ENCODE measurements at regions not wholly inside any gene's neighbourhood (a gene's known extent, or its start where the extent isn't known, plus 50 kb on each side); places are given as distances from the start of the nearest gene placed in this dataset.

DNA sequence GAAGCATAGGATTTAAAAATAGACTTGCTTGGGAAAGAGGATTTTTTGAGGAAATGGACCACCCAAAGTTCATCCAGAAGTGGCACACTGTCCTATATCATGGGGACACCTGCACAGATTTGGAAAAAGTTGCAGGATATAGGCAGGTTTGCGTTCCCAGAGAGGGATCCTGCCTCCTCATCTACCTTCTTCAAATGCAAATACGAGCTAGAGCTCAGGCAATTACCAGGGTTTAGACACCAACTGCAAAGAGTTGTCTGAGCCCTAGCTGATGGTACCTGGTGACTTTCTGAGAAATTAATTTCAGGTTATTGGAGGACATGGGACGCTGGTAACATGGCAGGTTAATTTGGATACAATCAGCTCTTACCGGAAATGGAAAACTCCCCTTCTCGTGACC is 423.7 kb upstream of the MTPN start:
- Histone ChIP-seq H3K27me3 (ENCODE audit: control insufficient read depth, insufficient read depth, low read length) (no peaks in the 10 kb centered on the region), H3K27ac (ENCODE audit: low read length) (no peak overlapping the region), H3K4me1 (ENCODE audit: control insufficient read depth, insufficient read depth, low read length) (no peaks in the 10 kb centered on the region), H3K9me3 (ENCODE audit: control insufficient read depth, insufficient read depth, low read depth, low read length) (no peaks in the 10 kb centered on the region), H3K36me3 (ENCODE audit: control insufficient read depth, insufficient read depth, low read length) (no peaks in the 10 kb centered on the region), H3K4me3 (ENCODE audit: low read depth in 2 of 2, low read length in 2 of 2) (no peak overlapping the region)
- POLR2A ChIA-PET = no interaction called here
- in situ Hi-C loops (cut with HindIII; ENCODE audit: low pct_unique_long_range_greater_than_20kb, low sequenced_read_pairs) (no loop called here), intact Hi-C loops (cut with micrococcal nuclease; ENCODE audit: unreplicated experiment) (no loop called here)
- DNase-seq (ENCODE audit: low read depth, low spot score) = no peak
- TF ChIP-seq, protein P1, sequence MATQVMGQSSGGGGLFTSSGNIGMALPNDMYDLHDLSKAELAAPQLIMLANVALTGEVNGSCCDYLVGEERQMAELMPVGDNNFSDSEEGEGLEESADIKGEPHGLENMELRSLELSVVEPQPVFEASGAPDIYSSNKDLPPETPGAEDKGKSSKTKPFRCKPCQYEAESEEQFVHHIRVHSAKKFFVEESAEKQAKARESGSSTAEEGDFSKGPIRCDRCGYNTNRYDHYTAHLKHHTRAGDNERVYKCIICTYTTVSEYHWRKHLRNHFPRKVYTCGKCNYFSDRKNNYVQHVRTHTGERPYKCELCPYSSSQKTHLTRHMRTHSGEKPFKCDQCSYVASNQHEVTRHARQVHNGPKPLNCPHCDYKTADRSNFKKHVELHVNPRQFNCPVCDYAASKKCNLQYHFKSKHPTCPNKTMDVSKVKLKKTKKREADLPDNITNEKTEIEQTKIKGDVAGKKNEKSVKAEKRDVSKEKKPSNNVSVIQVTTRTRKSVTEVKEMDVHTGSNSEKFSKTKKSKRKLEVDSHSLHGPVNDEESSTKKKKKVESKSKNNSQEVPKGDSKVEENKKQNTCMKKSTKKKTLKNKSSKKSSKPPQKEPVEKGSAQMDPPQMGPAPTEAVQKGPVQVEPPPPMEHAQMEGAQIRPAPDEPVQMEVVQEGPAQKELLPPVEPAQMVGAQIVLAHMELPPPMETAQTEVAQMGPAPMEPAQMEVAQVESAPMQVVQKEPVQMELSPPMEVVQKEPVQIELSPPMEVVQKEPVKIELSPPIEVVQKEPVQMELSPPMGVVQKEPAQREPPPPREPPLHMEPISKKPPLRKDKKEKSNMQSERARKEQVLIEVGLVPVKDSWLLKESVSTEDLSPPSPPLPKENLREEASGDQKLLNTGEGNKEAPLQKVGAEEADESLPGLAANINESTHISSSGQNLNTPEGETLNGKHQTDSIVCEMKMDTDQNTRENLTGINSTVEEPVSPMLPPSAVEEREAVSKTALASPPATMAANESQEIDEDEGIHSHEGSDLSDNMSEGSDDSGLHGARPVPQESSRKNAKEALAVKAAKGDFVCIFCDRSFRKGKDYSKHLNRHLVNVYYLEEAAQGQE (IDR thresholded peaks at IDR 0.05; ENCODE audit: insufficient read depth in 1 of 2, low read depth in 2 of 2, low read length in 1 of 2) = no peak
- TF ChIP-seq POLR2AphosphoS5 (IDR thresholded peaks at IDR 0.05; ENCODE audit: low read depth, low read length) (no peak), TCF7L2 (IDR thresholded peaks at IDR 0.05; ENCODE audit: low read depth, low read length) (no peak), SIN3A (IDR thresholded peaks at IDR 0.05; ENCODE audit: borderline replicate concordance, insufficient read depth, low read depth, low read length) (no peak)
- TF ChIP-seq, protein P2, sequence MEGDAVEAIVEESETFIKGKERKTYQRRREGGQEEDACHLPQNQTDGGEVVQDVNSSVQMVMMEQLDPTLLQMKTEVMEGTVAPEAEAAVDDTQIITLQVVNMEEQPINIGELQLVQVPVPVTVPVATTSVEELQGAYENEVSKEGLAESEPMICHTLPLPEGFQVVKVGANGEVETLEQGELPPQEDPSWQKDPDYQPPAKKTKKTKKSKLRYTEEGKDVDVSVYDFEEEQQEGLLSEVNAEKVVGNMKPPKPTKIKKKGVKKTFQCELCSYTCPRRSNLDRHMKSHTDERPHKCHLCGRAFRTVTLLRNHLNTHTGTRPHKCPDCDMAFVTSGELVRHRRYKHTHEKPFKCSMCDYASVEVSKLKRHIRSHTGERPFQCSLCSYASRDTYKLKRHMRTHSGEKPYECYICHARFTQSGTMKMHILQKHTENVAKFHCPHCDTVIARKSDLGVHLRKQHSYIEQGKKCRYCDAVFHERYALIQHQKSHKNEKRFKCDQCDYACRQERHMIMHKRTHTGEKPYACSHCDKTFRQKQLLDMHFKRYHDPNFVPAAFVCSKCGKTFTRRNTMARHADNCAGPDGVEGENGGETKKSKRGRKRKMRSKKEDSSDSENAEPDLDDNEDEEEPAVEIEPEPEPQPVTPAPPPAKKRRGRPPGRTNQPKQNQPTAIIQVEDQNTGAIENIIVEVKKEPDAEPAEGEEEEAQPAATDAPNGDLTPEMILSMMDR (IDR thresholded peaks at IDR 0.05) = no peak
- no peak for ATAC-seq
- no TSS peak for BruUV-seq (replicated peaks)
- CTCF ChIA-PET = no interaction called here

DNA sequence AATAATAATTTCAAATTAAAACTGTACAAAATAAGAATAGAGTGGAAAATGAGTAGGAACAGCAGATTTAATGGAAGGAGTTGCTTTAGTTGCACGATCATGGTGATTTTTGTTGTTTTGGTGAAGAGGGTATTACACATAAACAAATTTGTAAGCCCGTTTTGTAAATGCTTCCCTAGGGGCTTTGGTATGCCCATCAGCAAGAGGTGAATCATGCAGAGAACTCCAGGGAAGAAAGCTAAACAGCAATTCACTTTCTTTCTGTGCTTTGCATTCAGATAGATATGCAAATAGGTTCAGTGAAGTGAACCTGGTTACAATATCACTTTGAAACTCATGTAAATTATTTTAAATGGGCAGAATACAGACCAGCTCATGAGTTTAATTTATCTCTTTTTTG is 422.2 kb upstream of the MTPN start:
- intact Hi-C loops (cut with micrococcal nuclease; ENCODE audit: unreplicated experiment) = no loop called here
- CTCF ChIA-PET = no interaction called here

More for the DNA sequence above, 422.2 kb upstream of the MTPN start:
- DNase-seq (ENCODE audit: low read depth, low spot score) (no peak), ATAC-seq (no peak)
- Histone ChIP-seq H3K27ac (ENCODE audit: low read length) (no peak overlapping the region), H3K36me3 (ENCODE audit: control insufficient read depth, insufficient read depth, low read length) (no peaks in the 10 kb centered on the region), H3K4me1 (ENCODE audit: control insufficient read depth, insufficient read depth, low read length) (no peaks in the 10 kb centered on the region), H3K4me3 (ENCODE audit: low read depth in 2 of 2, low read length in 2 of 2) (no peak overlapping the region), H3K27me3 (ENCODE audit: control insufficient read depth, insufficient read depth, low read length) (no peaks in the 10 kb centered on the region), H3K9me3 (ENCODE audit: control insufficient read depth, insufficient read depth, low read depth, low read length) (no peaks in the 10 kb centered on the region)
- BruUV-seq (replicated peaks) = no TSS peak
- in situ Hi-C loops (cut with HindIII; ENCODE audit: low pct_unique_long_range_greater_than_20kb, low sequenced_read_pairs) = no loop called here
- TF ChIP-seq SIN3A (IDR thresholded peaks at IDR 0.05; ENCODE audit: borderline replicate concordance, insufficient read depth, low read depth, low read length) (no peak), POLR2AphosphoS5 (IDR thresholded peaks at IDR 0.05; ENCODE audit: low read depth, low read length) (no peak), TCF7L2 (IDR thresholded peaks at IDR 0.05; ENCODE audit: low read depth, low read length) (no peak)
- TF ChIP-seq, protein P2 (IDR thresholded peaks at IDR 0.05) = no peak
- TF ChIP-seq, protein P1 (IDR thresholded peaks at IDR 0.05; ENCODE audit: insufficient read depth in 1 of 2, low read depth in 2 of 2, low read length in 1 of 2) = no peak
- POLR2A ChIA-PET = no interaction called here

Data from Panc1 (cell line).